NCI-H1694 (cell line): ENCODE measurements at regions not wholly inside any gene's neighbourhood (a gene's known extent, or its start where the extent isn't known, plus 50 kb on each side); places are given as distances from the start of the nearest gene placed in this dataset.
"Not testable (repeated sequence)": the region's sequence is repeated elsewhere in the genome, so short reads cannot be mapped to it uniquely, and the experiment has no call there.

Experiments
- DNase-seq: peaks from one replicate; lab custom pipeline; 2025; lab: John Stamatoyannopoulos, UW

GRCh38 chr9:108039012-108039411, 549.4 kb upstream of the KLF4 start:
- DNase-seq = no peak

GRCh38 chr9:108035487-108035886, 545.9 kb upstream of the KLF4 start:
- no peak for DNase-seq

- no peak for DNase-seq
These were observed 544.7 kb upstream of the KLF4 start for GRCh38 chr9:108033976-108034964.

GRCh38 chr9:108032079-108032478, 542.5 kb upstream of the KLF4 start:
- DNase-seq = not testable (repeated sequence)

GRCh38 chr9:108031221-108031620, 541.7 kb upstream of the KLF4 start:
- DNase-seq = not testable (repeated sequence)

GRCh38 chr9:108026718-108027117, 537.1 kb upstream of the KLF4 start:
- DNase-seq = not testable (repeated sequence)

GRCh38 chr9:108024604-108025003, 535.0 kb upstream of the KLF4 start:
- no peak for DNase-seq

GRCh38 chr9:108022246-108022935, 532.8 kb upstream of the KLF4 start:
- no peak for DNase-seq

GRCh38 chr9:108021096-108021710, 531.6 kb upstream of the KLF4 start:
- DNase-seq = no peak

- DNase-seq = no peak
These were observed 530.3 kb upstream of the KLF4 start for GRCh38 chr9:108019821-108020220.

GRCh38 chr9:108017671-108018070, 528.1 kb upstream of the KLF4 start:
- no peak for DNase-seq

- no peak for DNase-seq
These were observed 526.9 kb upstream of the KLF4 start for GRCh38 chr9:108016446-108016845.

GRCh38 chr9:108015690-108016089, 526.1 kb upstream of the KLF4 start:
- no peak for DNase-seq

GRCh38 chr9:108014353-108014752, 524.8 kb upstream of the KLF4 start:
- DNase-seq = no peak

- no peak for DNase-seq
These were observed 523.5 kb upstream of the KLF4 start for GRCh38 chr9:108012886-108013665.

GRCh38 chr9:108012405-108012804, 522.8 kb upstream of the KLF4 start:
- no peak for DNase-seq

- no peak for DNase-seq
These were observed 514.0 kb upstream of the KLF4 start for GRCh38 chr9:108003526-108003925.

- DNase-seq = no peak
These were observed 512.9 kb upstream of the KLF4 start for GRCh38 chr9:108002371-108002956.

- DNase-seq = no peak
These were observed 511.7 kb upstream of the KLF4 start for GRCh38 chr9:108001237-108001636.

GRCh38 chr9:107999890-108000289, 510.3 kb upstream of the KLF4 start:
- DNase-seq = no peak

- no peak for DNase-seq
These were observed 509.4 kb upstream of the KLF4 start for GRCh38 chr9:107999011-107999410.
